ENCODE measurements at regions not wholly inside any gene's neighbourhood (a gene's known extent, or its start where the extent isn't known, plus 50 kb on each side); places are given as distances from the start of the nearest gene placed in this dataset.

- Histone ChIP-seq H2BK5ac (ENCODE audit: insufficient read length, low read length) (no peak overlapping the region), H2AK5ac (ENCODE audit: insufficient read length, low read length) (no peak overlapping the region), H2BK120ac (ENCODE audit: low read depth, low read length, poor library complexity, severe bottlenecking) (no peak overlapping the region), H3T11ph (ENCODE audit: low read length) (no peak overlapping the region), H3K4me1 (ENCODE audit: insufficient read depth, low read length) (no peaks in the 10 kb centered on the region), H4K5ac (ENCODE audit: insufficient read length, low read depth, low read length) (no peak overlapping the region), H3K18ac (ENCODE audit: insufficient read length, low read depth, low read length) (no peak overlapping the region), H4K8ac (replicated peaks; ENCODE audit: insufficient read length, low read depth, low read length) (no peak overlapping the region), H2AFZ (ENCODE audit: low read length) (no peak overlapping the region), H3K4ac (ENCODE audit: low read depth, low read length) (no peak overlapping the region), H4K91ac (ENCODE audit: insufficient read length, low read depth, low read length) (no peak overlapping the region), H3K4me2 (ENCODE audit: insufficient read depth, insufficient read length, low read length) (no peak overlapping the region), H3K56ac (ENCODE audit: insufficient read length, low read depth, low read length) (no peak overlapping the region), H3K9me3 (ENCODE audit: control insufficient read depth, low read depth, low read length) (no peaks in the 10 kb centered on the region), H2BK20ac (ENCODE audit: low read depth, low read length, poor library complexity, severe bottlenecking) (no peak overlapping the region), H3K27ac (ENCODE audit: insufficient read length, low read depth, low read length) (no peak overlapping the region), H2BK12ac (ENCODE audit: insufficient read length, low read depth, low read length) (no peak overlapping the region), H3K79me2 (ENCODE audit: insufficient read depth, low read length) (no peaks in the 10 kb centered on the region), H3K23me2 (ENCODE audit: insufficient read length, low read depth, low read length, poor library complexity, severe bottlenecking) (no peaks in the 10 kb centered on the region), H3K27me3 (ENCODE audit: insufficient read depth, low read length) (no peaks in the 10 kb centered on the region), H2BK15ac (ENCODE audit: low read depth, low read length) (no peak overlapping the region), H3K9ac (ENCODE audit: extremely low read depth, insufficient read length, low read length) (no peak overlapping the region), H3K14ac (ENCODE audit: insufficient read depth, low read length) (no peak overlapping the region), H3K23ac (ENCODE audit: insufficient read length, low read depth, low read length) (no peak overlapping the region), H3K79me1 (ENCODE audit: insufficient read depth, low read depth, low read length, poor library complexity, severe bottlenecking) (no peaks in the 10 kb centered on the region), H4K20me1 (ENCODE audit: control insufficient read depth, insufficient read depth, insufficient read length) (no peaks in the 10 kb centered on the region)
- H3K9me3 Mint-ChIP-seq, result no peaks in the 10 kb centered on the region
- H3K4me3 Mint-ChIP-seq, result no peak overlapping the region
- no peaks in the 10 kb centered on the region; a peak in 2 of 7 replicates for H3K36me3 Mint-ChIP-seq (ENCODE audit: insufficient read depth in 1 of 3, low read depth in 3 of 3)
- H3K27me3 Mint-ChIP-seq (ENCODE audit: low read depth), result no peaks in the 10 kb centered on the region
- no CpG with 5 or more reads among the region's 2 CpGs for WGBS (ENCODE audit: extremely low coverage, insufficient read length, low lambda C conversion rate)
- no peak for DNase-seq
- no peaks in the 10 kb centered on the region for H3K4me1 Mint-ChIP-seq
- TF ChIP-seq CTCF (conservative IDR thresholded peaks at IDR 0.05), result no peak
- H3K27ac Mint-ChIP-seq, result no peak overlapping the region
Observed at GRCh38 chr5:88374391-88374790, 105.7 kb upstream of the TMEM161B start.
